GM06990 (cell line): ENCODE measurements at regions not wholly inside any gene's neighbourhood (a gene's known extent, or its start where the extent isn't known, plus 50 kb on each side); places are given as distances from the start of the nearest gene placed in this dataset.

ENCODE experiments used
- DNase-seq: peaks from one replicate; pipeline ENCODE4 v3.0.0-alpha.2; 2011; ENCODE audit not compliant: insufficient read length; ENCODE audit errors: extremely low read depth
- H3K27me3 ChIP-seq: replicated peaks from 2 replicates; pipeline ENCODE4 v1.6.0; 2011; ENCODE audit warnings: low read length; ENCODE audit not compliant: control insufficient read depth, insufficient read depth
- H3K36me3 ChIP-seq: 2 replicates; pipeline ENCODE4 v1.5.1; 2011; ENCODE audit warnings: low read length; ENCODE audit not compliant: control insufficient read depth, insufficient read depth
- H3K4me3 ChIP-seq: replicated peaks from 2 replicates; pipeline ENCODE4 v1.5.1; 2011; ENCODE audit warnings: low read depth, mild to moderate bottlenecking, control low read depth, low read length
- TF ChIP-seq, protein P1 (sequence below): IDR thresholded peaks from 2 replicates; pipeline ENCODE4 v1.5.1; 2011; ENCODE audit warnings: low read length, control low read depth, mild to moderate bottlenecking, inconsistent platforms; ENCODE audit not compliant: insufficient read depth, poor library complexity, severe bottlenecking

DNA sequence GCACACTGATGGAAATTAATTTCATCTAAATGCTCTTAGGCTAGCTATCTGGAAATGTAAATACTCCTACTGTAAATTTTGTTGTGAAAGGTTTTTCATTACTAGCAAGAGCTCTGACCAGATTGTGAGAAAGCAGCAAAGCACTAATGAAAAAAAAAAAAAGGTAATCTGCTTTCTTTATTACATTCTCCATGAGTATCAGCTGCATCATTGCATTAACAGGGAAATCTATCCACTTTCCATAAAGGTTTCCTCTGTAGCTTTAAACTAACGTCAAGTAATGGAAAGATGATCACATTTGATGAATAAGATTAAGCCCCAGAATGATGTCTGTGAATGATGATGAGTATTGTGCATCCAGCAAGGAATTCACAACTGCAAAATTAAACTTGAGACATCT, 790.6 kb upstream of the TYRP1 start:
- DNase-seq = no peak
- H3K4me3 ChIP-seq = no peak overlapping the region
- H3K27me3 ChIP-seq = no peaks in the 10 kb centered on the region
- H3K36me3 ChIP-seq = no peaks in the 10 kb centered on the region
- TF ChIP-seq, protein P1, sequence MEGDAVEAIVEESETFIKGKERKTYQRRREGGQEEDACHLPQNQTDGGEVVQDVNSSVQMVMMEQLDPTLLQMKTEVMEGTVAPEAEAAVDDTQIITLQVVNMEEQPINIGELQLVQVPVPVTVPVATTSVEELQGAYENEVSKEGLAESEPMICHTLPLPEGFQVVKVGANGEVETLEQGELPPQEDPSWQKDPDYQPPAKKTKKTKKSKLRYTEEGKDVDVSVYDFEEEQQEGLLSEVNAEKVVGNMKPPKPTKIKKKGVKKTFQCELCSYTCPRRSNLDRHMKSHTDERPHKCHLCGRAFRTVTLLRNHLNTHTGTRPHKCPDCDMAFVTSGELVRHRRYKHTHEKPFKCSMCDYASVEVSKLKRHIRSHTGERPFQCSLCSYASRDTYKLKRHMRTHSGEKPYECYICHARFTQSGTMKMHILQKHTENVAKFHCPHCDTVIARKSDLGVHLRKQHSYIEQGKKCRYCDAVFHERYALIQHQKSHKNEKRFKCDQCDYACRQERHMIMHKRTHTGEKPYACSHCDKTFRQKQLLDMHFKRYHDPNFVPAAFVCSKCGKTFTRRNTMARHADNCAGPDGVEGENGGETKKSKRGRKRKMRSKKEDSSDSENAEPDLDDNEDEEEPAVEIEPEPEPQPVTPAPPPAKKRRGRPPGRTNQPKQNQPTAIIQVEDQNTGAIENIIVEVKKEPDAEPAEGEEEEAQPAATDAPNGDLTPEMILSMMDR = no peak

DNA sequence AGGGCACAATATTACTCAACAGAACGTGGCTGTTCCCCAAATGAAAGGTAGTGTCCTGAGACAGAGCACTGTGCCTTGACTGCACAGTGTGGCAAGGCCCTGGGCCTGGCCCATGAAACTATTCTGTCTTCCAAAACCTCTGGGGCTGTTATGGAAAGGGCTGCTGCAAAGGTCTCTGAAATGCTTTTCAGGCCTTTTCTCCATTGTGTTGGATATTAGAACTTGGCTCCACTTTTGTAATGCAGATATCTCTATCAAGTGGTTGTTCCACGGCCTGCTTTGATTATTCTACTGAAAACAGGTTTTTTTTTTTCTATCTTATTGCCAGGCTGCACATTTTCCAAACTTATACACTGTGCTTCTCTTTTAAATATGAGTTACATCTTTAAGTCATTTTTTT, 777.5 kb upstream of the TYRP1 start:
- Histone ChIP-seq H3K36me3 (no peaks in the 10 kb centered on the region), H3K4me3 (no peak overlapping the region), H3K27me3 (no peaks in the 10 kb centered on the region)
- TF ChIP-seq, protein P1 = no peak
- DNase-seq = no peak

DNA sequence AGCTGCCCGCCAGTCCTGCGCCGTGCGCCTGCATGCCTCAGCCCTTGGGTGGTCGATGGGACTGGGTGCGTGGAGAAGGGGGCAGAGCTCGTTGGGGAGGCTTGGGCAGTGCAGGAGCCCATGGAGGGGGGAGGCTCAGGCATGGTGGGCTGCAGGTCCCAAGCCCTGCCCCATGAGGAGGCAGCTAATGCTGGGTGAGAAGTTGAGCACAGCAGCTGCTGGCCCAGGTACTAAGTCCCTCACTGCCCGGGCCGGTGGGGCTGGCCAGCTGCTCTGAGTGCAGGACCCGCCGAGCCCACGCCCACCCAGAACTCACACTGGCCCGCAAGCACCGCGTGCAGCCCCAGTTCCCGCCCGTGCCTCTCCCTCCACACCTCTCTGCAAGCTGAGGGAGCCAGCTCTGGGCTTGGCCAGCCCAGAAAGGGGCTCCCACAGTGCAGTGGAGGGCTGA, 764.3 kb upstream of the TYRP1 start:
- DNase-seq = no peak
- Histone ChIP-seq H3K27me3 (no peaks in the 10 kb centered on the region), H3K4me3 (no peak overlapping the region), H3K36me3 (no peaks in the 10 kb centered on the region)
- TF ChIP-seq, protein P1 = no peak

DNA sequence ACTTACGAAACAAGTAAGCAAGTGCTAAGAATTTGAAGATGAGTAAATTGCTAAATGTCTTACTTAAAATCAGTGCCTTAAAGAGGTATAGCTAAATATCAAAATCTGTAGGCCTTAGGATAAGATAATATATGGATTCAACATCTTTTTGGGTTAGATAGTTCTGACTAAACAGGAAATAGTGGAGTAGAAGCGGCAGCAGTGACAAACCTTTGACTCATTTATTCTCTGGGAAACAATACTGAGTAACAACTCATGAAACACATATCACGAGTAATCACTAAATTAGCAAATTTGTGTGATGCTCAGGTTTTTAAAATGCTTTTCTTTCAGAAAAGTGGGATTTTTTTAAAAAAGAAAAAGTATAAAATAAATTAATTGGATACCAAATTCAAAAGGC, 762.1 kb upstream of the TYRP1 start:
- DNase-seq = no peak
- Histone ChIP-seq H3K27me3 (no peaks in the 10 kb centered on the region), H3K4me3 (no peak overlapping the region), H3K36me3 (no peaks in the 10 kb centered on the region)
- TF ChIP-seq, protein P1 = no peak

DNA sequence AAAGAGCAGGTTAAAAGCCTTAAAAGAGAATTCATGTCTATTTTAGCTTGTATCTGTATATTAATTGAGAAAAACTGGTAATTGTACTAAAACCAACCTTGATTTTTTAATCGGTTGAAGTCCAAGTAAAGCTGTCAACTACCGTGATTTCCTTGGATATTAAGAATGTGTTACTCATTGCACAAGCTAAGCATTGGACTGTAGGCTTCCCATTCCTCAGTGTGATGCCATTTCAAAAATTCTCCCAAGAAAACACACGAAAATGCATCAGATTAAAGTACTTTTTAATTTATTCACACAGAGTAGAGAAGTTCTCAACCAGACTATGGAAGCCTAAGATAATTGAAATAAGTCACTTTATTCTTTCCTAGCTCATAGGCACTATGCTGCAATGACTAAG, 761.4 kb upstream of the TYRP1 start:
- H3K4me3 ChIP-seq = no peak overlapping the region
- H3K27me3 ChIP-seq = no peaks in the 10 kb centered on the region
- TF ChIP-seq, protein P1 = no peak
- no peaks in the 10 kb centered on the region for H3K36me3 ChIP-seq
- no peak for DNase-seq

DNA sequence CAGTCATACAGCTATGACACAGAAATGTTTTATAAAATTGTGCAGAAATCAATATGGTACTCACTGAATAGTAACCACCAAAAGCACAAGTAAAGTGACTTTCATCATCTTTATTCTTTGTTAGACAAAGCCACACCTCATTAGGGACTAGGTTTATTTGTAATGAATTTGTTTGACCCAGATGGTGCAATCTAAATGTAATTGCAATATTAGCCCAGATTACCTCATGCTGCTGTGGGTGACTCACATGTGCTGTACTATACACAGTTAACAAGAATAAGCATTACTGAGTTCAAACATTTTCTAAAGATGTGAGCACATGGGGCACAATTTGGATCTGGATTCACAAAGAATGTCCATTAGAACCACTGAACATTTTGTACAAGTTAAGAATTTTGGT, 759.3 kb upstream of the TYRP1 start:
- TF ChIP-seq, protein P1 = no peak
- DNase-seq = no peak
- no peak overlapping the region for H3K4me3 ChIP-seq

More for the DNA sequence above, 759.3 kb upstream of the TYRP1 start:
- no peaks in the 10 kb centered on the region for H3K36me3 ChIP-seq
- no peaks in the 10 kb centered on the region for H3K27me3 ChIP-seq
